GM18520 (cell line): ENCODE measurements at regions not wholly inside any gene's neighbourhood (a gene's known extent, or its start where the extent isn't known, plus 50 kb on each side); places are given as distances from the start of the nearest gene placed in this dataset.

ENCODE experiments used
- ATAC-seq: cut with Tn5 transposase; IDR thresholded peaks from one replicate; pipeline ENCODE4 v1.9.1; 2021; ENCODE audit not compliant: unreplicated experiment

GRCh38 chr3:14307656-14308302 lies 94.6 kb upstream of the SLC6A6 start:
- no peak for ATAC-seq

- no peak for ATAC-seq
Observed at GRCh38 chr3:14311729-14312128, 90.7 kb upstream of the SLC6A6 start.

GRCh38 chr3:14312375-14312774 lies 90.0 kb upstream of the SLC6A6 start:
- ATAC-seq, result no peak

GRCh38 chr3:14317057-14317553 lies 85.3 kb upstream of the SLC6A6 start:
- ATAC-seq, result no peak

- no peak for ATAC-seq
Observed at GRCh38 chr3:14318646-14319045, 83.8 kb upstream of the SLC6A6 start.

GRCh38 chr3:14319654-14320182 lies 82.7 kb upstream of the SLC6A6 start:
- no peak for ATAC-seq

GRCh38 chr3:14320219-14320618 lies 82.2 kb upstream of the SLC6A6 start:
- no peak for ATAC-seq

- no peak for ATAC-seq
Observed at GRCh38 chr3:14322001-14322400, 80.4 kb upstream of the SLC6A6 start.

- ATAC-seq, result no peak
Observed at GRCh38 chr3:14322667-14323295, 79.6 kb upstream of the SLC6A6 start.

- ATAC-seq, result no peak
Observed at GRCh38 chr3:14323401-14324223, 78.8 kb upstream of the SLC6A6 start.

GRCh38 chr3:14324224-14324944 lies 78.0 kb upstream of the SLC6A6 start:
- no peak for ATAC-seq

- no peak for ATAC-seq
Observed at GRCh38 chr3:14328422-14328821, 74.0 kb upstream of the SLC6A6 start.

GRCh38 chr3:14329116-14329830 lies 73.1 kb upstream of the SLC6A6 start:
- no peak for ATAC-seq

GRCh38 chr3:14329842-14330241 lies 72.6 kb upstream of the SLC6A6 start:
- ATAC-seq, result no peak

GRCh38 chr3:14330508-14330907 lies 71.9 kb upstream of the SLC6A6 start:
- ATAC-seq, result no peak

GRCh38 chr3:14331251-14331650 lies 71.2 kb upstream of the SLC6A6 start:
- ATAC-seq, result no peak

- no peak for ATAC-seq
Observed at GRCh38 chr3:14332392-14332791, 70.0 kb upstream of the SLC6A6 start.

- no peak for ATAC-seq
Observed at GRCh38 chr3:14333215-14333614, 69.2 kb upstream of the SLC6A6 start.

- ATAC-seq, result no peak
Observed at GRCh38 chr3:14333621-14334020, 68.8 kb upstream of the SLC6A6 start.

- ATAC-seq, result no peak
Observed at GRCh38 chr3:14334136-14334535, 68.3 kb upstream of the SLC6A6 start.
